ENCODE measurements at regions not wholly inside any gene's neighbourhood (a gene's known extent, or its start where the extent isn't known, plus 50 kb on each side); places are given as distances from the start of the nearest gene placed in this dataset.
"Not testable (repeated sequence)": the region's sequence is repeated elsewhere in the genome, so short reads cannot be mapped to it uniquely, and the experiment has no call there.

DNA sequence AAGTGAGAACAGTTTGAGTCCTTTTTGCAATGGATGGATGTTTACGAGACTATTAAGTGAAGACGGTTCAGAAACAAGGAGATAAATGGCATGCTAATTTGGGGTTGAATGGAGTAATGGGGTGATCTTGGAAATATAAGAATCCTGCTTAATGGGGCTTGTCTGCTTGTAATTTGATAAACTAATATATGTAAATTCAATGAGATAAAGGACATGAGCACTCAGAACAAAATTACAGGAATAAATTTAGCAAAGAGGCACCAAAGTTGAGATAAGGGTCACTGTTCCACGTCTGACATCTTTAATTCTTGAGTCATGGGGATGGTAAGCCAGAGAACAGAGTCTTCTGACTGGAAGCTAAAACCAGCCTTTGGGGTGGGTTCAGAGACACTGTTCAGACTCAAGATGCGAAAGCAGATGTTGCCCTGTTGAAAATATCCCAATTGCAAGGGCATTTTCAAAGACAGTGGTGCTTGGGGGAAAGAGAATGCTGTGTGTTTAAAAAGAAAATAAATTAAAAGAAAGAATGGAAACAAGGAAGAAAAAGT, 67.8 kb upstream of the CHRNB4 start:
- intact Hi-C loops (cut with DNase I), result loop anchor here (1.0 to 5.0 kb wide), 2 partner anchors 71 to 91 kb away; no protein-coding TSS in a partner anchor
- no peak for TF ChIP-seq CTCF (IDR thresholded peaks at IDR 0.05)

GRCh38 chr15:78706481-78707235, 65.6 kb upstream of the CHRNB4 start:
- H3K36me3 ChIP-seq; H3K27ac ChIP-seq; H3K9me3 ChIP-seq; H3K4me1 ChIP-seq; H3K9ac ChIP-seq (ENCODE audit: low read depth in 2 of 2, low read length in 2 of 2); H3K4me3 ChIP-seq; DNase-seq; H3K27me3 ChIP-seq: not testable (repeated sequence)
- intact Hi-C loops (cut with DNase I), result loop anchor here (5.0 kb wide), 1 partner anchor 69 kb away; no protein-coding TSS in a partner anchor

More for the DNA sequence above, 67.8 kb upstream of the CHRNB4 start:
- Histone ChIP-seq H3K4me1 (no peaks in the 10 kb centered on the region), H3K9ac (ENCODE audit: low read depth in 2 of 2, low read length in 2 of 2) (no peak overlapping the region), H3K27me3 (no peaks in the 10 kb centered on the region), H3K4me3 (no peak overlapping the region), H3K27ac (no peak overlapping the region), H3K36me3 (no peaks in the 10 kb centered on the region), H3K9me3 (no peaks in the 10 kb centered on the region)
- no peak for DNase-seq

- H3K4me3 ChIP-seq; H3K9ac ChIP-seq (ENCODE audit: low read depth in 2 of 2, low read length in 2 of 2); DNase-seq; H3K36me3 ChIP-seq; H3K27ac ChIP-seq; H3K9me3 ChIP-seq; intact Hi-C loops (cut with DNase I); H3K4me1 ChIP-seq; H3K27me3 ChIP-seq: not testable (repeated sequence)
Measured at GRCh38 chr15:78703334-78704056, 62.5 kb upstream of the CHRNB4 start.

DNA sequence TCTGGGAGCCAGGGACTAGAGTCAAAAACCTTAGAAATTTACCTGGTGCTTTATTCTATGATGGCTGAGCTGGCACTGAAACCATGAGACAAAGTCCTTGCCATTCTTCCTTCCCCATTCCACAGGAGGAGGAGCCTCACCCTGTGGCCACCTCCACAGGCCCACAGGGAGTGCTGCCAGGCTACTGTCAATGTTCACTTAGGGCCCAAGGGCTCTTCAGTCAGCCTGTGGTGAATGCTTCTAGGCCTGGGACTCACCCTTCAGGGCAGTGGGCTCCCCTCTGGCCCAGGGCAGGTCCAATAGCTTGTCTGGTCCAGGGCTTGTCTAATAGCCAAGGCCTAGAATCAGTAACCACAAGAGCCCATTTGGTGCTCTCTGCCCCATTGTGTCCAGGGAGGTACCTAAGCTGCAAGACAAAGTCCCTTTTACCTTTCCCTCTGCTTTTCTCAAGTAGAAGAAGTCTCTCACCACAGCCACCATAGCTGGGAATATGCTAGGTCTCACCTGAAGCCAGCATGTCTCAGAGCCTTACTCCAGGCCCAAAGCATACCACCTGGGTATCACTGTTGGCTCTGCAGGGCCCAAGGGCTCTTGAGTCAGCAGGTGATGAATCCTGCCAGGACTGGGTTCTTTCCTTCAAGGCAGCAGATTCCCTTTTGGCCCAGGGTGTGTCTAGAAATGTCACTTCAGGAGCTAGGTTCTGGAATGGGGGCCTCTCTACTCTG, 61.8 kb upstream of the CHRNB4 start:
- Histone ChIP-seq H3K9ac (ENCODE audit: low read depth in 2 of 2, low read length in 2 of 2) (no peak overlapping the region), H3K36me3 (no peaks in the 10 kb centered on the region), H3K4me3 (no peak overlapping the region), H3K4me1 (no peaks in the 10 kb centered on the region), H3K27ac (no peak overlapping the region), H3K27me3 (no peaks in the 10 kb centered on the region), H3K9me3 (no peaks in the 10 kb centered on the region)
- no peak for DNase-seq
- intact Hi-C loops (cut with DNase I), result no loop called here
- TF ChIP-seq CTCF (IDR thresholded peaks at IDR 0.05), result no peak

DNA sequence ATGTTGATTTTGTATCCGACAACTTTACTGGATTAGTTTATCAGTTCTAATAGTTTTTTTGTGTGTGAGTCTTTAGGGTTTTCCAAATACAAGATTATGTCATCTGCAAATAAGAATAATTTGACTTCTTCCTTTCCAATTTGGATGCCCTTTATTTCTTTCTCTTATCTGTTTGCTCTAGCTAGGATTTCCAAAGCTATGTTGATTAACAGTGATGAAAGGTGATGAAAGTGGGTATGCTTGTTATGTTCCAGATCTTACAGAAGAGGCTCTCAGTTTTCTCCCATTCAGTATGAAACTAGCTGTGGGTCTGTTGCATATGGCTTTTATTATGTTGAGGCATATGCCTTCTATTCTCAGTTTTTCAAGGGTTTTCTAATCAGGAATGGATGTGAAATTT, 56.4 kb upstream of the CHRNB4 start:
- H3K27ac ChIP-seq, result no peak overlapping the region
- DNase-seq, result no peak
- no peaks in the 10 kb centered on the region for H3K27me3 ChIP-seq
- no peaks in the 10 kb centered on the region for H3K4me1 ChIP-seq
- intact Hi-C loops (cut with DNase I), result no loop called here
- H3K9ac ChIP-seq (ENCODE audit: low read depth in 2 of 2, low read length in 2 of 2), result no peak overlapping the region
- H3K9me3 ChIP-seq, result no peaks in the 10 kb centered on the region
- no peak for TF ChIP-seq CTCF (IDR thresholded peaks at IDR 0.05)
- no peak overlapping the region for H3K4me3 ChIP-seq
- H3K36me3 ChIP-seq, result no peaks in the 10 kb centered on the region

DNA sequence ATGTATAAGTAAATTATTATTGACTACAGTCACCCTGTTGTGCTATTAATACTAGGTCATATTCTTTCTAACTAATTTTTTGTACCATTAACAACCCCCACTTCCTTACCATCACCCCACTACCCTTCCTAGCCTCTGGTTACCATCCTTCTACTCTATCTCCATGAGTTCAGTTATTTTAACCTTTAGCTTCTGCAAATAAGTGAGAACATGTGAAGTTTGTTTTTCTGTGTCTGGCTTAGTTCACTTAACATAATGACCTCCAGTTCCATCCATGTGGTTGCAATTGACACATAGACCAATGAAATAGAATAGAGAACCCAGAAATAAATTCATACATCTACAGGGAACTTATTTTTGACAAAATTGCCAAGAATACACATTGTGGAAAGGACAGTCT, 55.4 kb upstream of the CHRNB4 start:
- H3K4me3 ChIP-seq, result no peak overlapping the region
- no peaks in the 10 kb centered on the region for H3K36me3 ChIP-seq
- no peaks in the 10 kb centered on the region for H3K27me3 ChIP-seq
- intact Hi-C loops (cut with DNase I), result no loop called here
- no peak overlapping the region for H3K9ac ChIP-seq (ENCODE audit: low read depth in 2 of 2, low read length in 2 of 2)
- no peaks in the 10 kb centered on the region for H3K4me1 ChIP-seq
- no peak for DNase-seq
- H3K9me3 ChIP-seq, result no peaks in the 10 kb centered on the region
- no peak overlapping the region for H3K27ac ChIP-seq
- no peak for TF ChIP-seq CTCF (IDR thresholded peaks at IDR 0.05)
